Activated CD8-positive, alpha-beta T cell treated with anti-CD3 and anti-CD28 coated beads, Interleukin-2, amount 10 ng/mL, durations not matched to agents 7 days and 5 days (primary cell): ENCODE measurements at regions not wholly inside any gene's neighbourhood (a gene's known extent, or its start where the extent isn't known, plus 50 kb on each side); places are given as distances from the start of the nearest gene placed in this dataset.

Source experiments
- ATAC-seq: fragments of 150-1000 bp; cut with Tn5 transposase; one replicate; pipeline ENCODE4 v1.10.0; 2021; ENCODE audit warnings: moderate library complexity
- CTCF ChIA-PET: fragments of 350-600 bp; sonication (Branson Sonifier 250); formaldehyde crosslinking; loops from one replicate; lab custom pipeline; 2021; ENCODE audit warnings: antibody characterized with exemption; lab: Charles Lee
- POLR2A ChIA-PET: fragments of 350-600 bp; sonication (Branson Sonifier 250); formaldehyde crosslinking; loops from one replicate; lab custom pipeline; 2021; ENCODE audit warnings: antibody characterized with exemption; lab: Charles Lee
- DNase-seq: peaks from one replicate; pipeline ENCODE4 v3.0.0-alpha.2; 2020
- H3K27ac Mint-ChIP-seq: one replicate; pipeline ENCODE4 v1.8.0; 2021; ENCODE audit warnings: mild to moderate bottlenecking, mixed read lengths
- H3K27me3 Mint-ChIP-seq: one replicate; pipeline ENCODE4 v1.8.0; 2021; ENCODE audit warnings: low read depth, mixed read lengths
- H3K36me3 Mint-ChIP-seq: one replicate; pipeline ENCODE4 v1.8.0; 2021; ENCODE audit warnings: low read depth, mixed read lengths
- H3K4me1 Mint-ChIP-seq: one replicate; pipeline ENCODE4 v1.8.0; 2021; ENCODE audit warnings: low read depth, mixed read lengths
- H3K4me3 Mint-ChIP-seq: one replicate; pipeline ENCODE4 v1.8.0; 2021; ENCODE audit warnings: mild to moderate bottlenecking, mixed read lengths
- H3K9me3 Mint-ChIP-seq: one replicate; pipeline ENCODE4 v1.8.0; 2022; ENCODE audit warnings: mixed read lengths; ENCODE audit not compliant: insufficient read depth

- H3K36me3 Mint-ChIP-seq = no peaks in the 10 kb centered on the region
- H3K9me3 Mint-ChIP-seq = peaks cover 8% of the 10 kb centered on the region
- no peak overlapping the region for H3K4me3 Mint-ChIP-seq
- CTCF ChIA-PET = no interaction called here
- H3K4me1 Mint-ChIP-seq = no peaks in the 10 kb centered on the region
- H3K27ac Mint-ChIP-seq = no peak overlapping the region
- ATAC-seq (no peak), DNase-seq (no peak)
- POLR2A ChIA-PET = no interaction called here
- peaks cover 2% of the 10 kb centered on the region for H3K27me3 Mint-ChIP-seq
These were observed 137.1 kb upstream of the APP start for GRCh38 chr21:26307640-26308039.

- no peak for ATAC-seq
- ChIA-PET CTCF (no interaction called here), POLR2A (no interaction called here)
- Mint-ChIP-seq H3K4me3 (no peak overlapping the region), H3K27me3 (no peaks in the 10 kb centered on the region), H3K9me3 (peaks cover 8% of the 10 kb centered on the region), H3K4me1 (no peaks in the 10 kb centered on the region), H3K27ac (no peak overlapping the region), H3K36me3 (no peaks in the 10 kb centered on the region)
- DNase-seq = no peak
These were observed 127.3 kb upstream of the APP start for GRCh38 chr21:26297851-26298250.

- Mint-ChIP-seq H3K9me3 (peaks cover 8% of the 10 kb centered on the region), H3K4me3 (no peak overlapping the region), H3K27me3 (no peaks in the 10 kb centered on the region), H3K36me3 (no peaks in the 10 kb centered on the region), H3K4me1 (no peaks in the 10 kb centered on the region), H3K27ac (no peak overlapping the region)
- ChIA-PET CTCF (no interaction called here), POLR2A (no interaction called here)
- ATAC-seq (no peak), DNase-seq (no peak)
These were observed 122.8 kb upstream of the APP start for GRCh38 chr21:26293141-26293946.

GRCh38 chr21:26288026-26288425, 117.5 kb upstream of the APP start:
- Mint-ChIP-seq H3K36me3 (no peaks in the 10 kb centered on the region), H3K9me3 (no peaks in the 10 kb centered on the region), H3K4me1 (no peaks in the 10 kb centered on the region), H3K27me3 (no peaks in the 10 kb centered on the region), H3K4me3 (no peak overlapping the region), H3K27ac (no peak overlapping the region)
- ChIA-PET POLR2A (no interaction called here), CTCF (no interaction called here)
- DNase-seq = no peak
- ATAC-seq = no peak

GRCh38 chr21:26284531-26284930, 114.0 kb upstream of the APP start:
- H3K27ac Mint-ChIP-seq = no peak overlapping the region
- H3K9me3 Mint-ChIP-seq = no peaks in the 10 kb centered on the region
- H3K27me3 Mint-ChIP-seq = no peaks in the 10 kb centered on the region
- CTCF ChIA-PET = no interaction called here
- H3K4me3 Mint-ChIP-seq = no peak overlapping the region
- no peaks in the 10 kb centered on the region for H3K4me1 Mint-ChIP-seq
- DNase-seq (no peak), ATAC-seq (no peak)
- POLR2A ChIA-PET = no interaction called here
- no peaks in the 10 kb centered on the region for H3K36me3 Mint-ChIP-seq

GRCh38 chr21:26282058-26282457, 111.5 kb upstream of the APP start:
- DNase-seq = no peak
- CTCF ChIA-PET = no interaction called here
- Mint-ChIP-seq H3K36me3 (no peaks in the 10 kb centered on the region), H3K4me1 (no peaks in the 10 kb centered on the region), H3K27ac (no peak overlapping the region), H3K27me3 (no peaks in the 10 kb centered on the region), H3K4me3 (no peak overlapping the region), H3K9me3 (no peaks in the 10 kb centered on the region)
- ATAC-seq = no peak
- POLR2A ChIA-PET = no interaction called here

- Mint-ChIP-seq H3K27me3 (no peaks in the 10 kb centered on the region), H3K4me1 (no peaks in the 10 kb centered on the region), H3K9me3 (peaks cover 3% of the 10 kb centered on the region), H3K27ac (no peak overlapping the region), H3K4me3 (no peak overlapping the region), H3K36me3 (no peaks in the 10 kb centered on the region)
- ATAC-seq (no peak), DNase-seq (no peak)
- ChIA-PET POLR2A (no interaction called here), CTCF (no interaction called here)
These were observed 110.9 kb upstream of the APP start for GRCh38 chr21:26281506-26281905.

GRCh38 chr21:26280775-26281174, 110.2 kb upstream of the APP start:
- H3K4me1 Mint-ChIP-seq = no peaks in the 10 kb centered on the region
- POLR2A ChIA-PET = no interaction called here
- H3K27ac Mint-ChIP-seq = no peak overlapping the region
- ATAC-seq (no peak), DNase-seq (no peak)
- H3K4me3 Mint-ChIP-seq = no peak overlapping the region
- CTCF ChIA-PET = no interaction called here
- H3K9me3 Mint-ChIP-seq = peaks cover 4% of the 10 kb centered on the region
- H3K27me3 Mint-ChIP-seq = no peaks in the 10 kb centered on the region
- no peaks in the 10 kb centered on the region for H3K36me3 Mint-ChIP-seq

- H3K9me3 Mint-ChIP-seq = peaks cover 9% of the 10 kb centered on the region
- no peak for ATAC-seq
- no peak overlapping the region for H3K27ac Mint-ChIP-seq
- no peak overlapping the region for H3K4me3 Mint-ChIP-seq
- H3K4me1 Mint-ChIP-seq = no peaks in the 10 kb centered on the region
- CTCF ChIA-PET = no interaction called here
- DNase-seq = no peak
- no peaks in the 10 kb centered on the region for H3K27me3 Mint-ChIP-seq
- POLR2A ChIA-PET = no interaction called here
- no peaks in the 10 kb centered on the region for H3K36me3 Mint-ChIP-seq
These were observed 109.6 kb upstream of the APP start for GRCh38 chr21:26280148-26280547.

GRCh38 chr21:26275801-26276200, 105.2 kb upstream of the APP start:
- H3K4me1 Mint-ChIP-seq = no peaks in the 10 kb centered on the region
- no peaks in the 10 kb centered on the region for H3K36me3 Mint-ChIP-seq
- no peak overlapping the region for H3K4me3 Mint-ChIP-seq
- H3K9me3 Mint-ChIP-seq = peaks cover 26% of the 10 kb centered on the region
- no peak overlapping the region for H3K27ac Mint-ChIP-seq
- CTCF ChIA-PET = no interaction called here
- ATAC-seq = no peak
- DNase-seq = no peak
- H3K27me3 Mint-ChIP-seq = no peaks in the 10 kb centered on the region
- POLR2A ChIA-PET = no interaction called here

- Mint-ChIP-seq H3K4me3 (no peak overlapping the region), H3K27ac (no peak overlapping the region), H3K27me3 (no peaks in the 10 kb centered on the region), H3K4me1 (no peaks in the 10 kb centered on the region), H3K9me3 (peaks cover 26% of the 10 kb centered on the region), H3K36me3 (no peaks in the 10 kb centered on the region)
- DNase-seq = no peak
- CTCF ChIA-PET = no interaction called here
- POLR2A ChIA-PET = no interaction called here
- no peak for ATAC-seq
These were observed 103.2 kb upstream of the APP start for GRCh38 chr21:26273686-26274313.

GRCh38 chr21:26267389-26267788, 96.8 kb upstream of the APP start:
- DNase-seq (no peak), ATAC-seq (no peak)
- H3K4me1 Mint-ChIP-seq = no peaks in the 10 kb centered on the region
- ChIA-PET POLR2A (no interaction called here), CTCF (no interaction called here)
- H3K27me3 Mint-ChIP-seq = no peaks in the 10 kb centered on the region
- no peak overlapping the region for H3K4me3 Mint-ChIP-seq
- no peaks in the 10 kb centered on the region for H3K36me3 Mint-ChIP-seq
- H3K27ac Mint-ChIP-seq = no peak overlapping the region
- H3K9me3 Mint-ChIP-seq = no peaks in the 10 kb centered on the region
